Liver (tissue), 8 donors: ENCODE measurements at regions not wholly inside any gene's neighbourhood (a gene's known extent, or its start where the extent isn't known, plus 50 kb on each side); places are given as distances from the start of the nearest gene placed in this dataset.

Experiments used
- DNase-seq: peaks from one replicate; pipeline ENCODE4 v3.0.0-alpha.2; 2017; ENCODE audit warnings: low spot score
- H3K27ac ChIP-seq, 2 donors: one replicate each; pipeline ENCODE4 v1.7.0; 2013; ENCODE audit warnings: inconsistent platforms in 2 of 2, low read length in 2 of 2, control low read depth in 1 of 2, low read depth in 1 of 2, mild to moderate bottlenecking in 1 of 2
- H3K27me3 ChIP-seq, 4 donors: one replicate each; pipeline versions ENCODE4 v1.6.1 to v1.7.0; 2013; ENCODE audit warnings: low read length in 3 of 4, inconsistent platforms in 1 of 4, mild to moderate bottlenecking in 1 of 4, moderate library complexity in 1 of 4; ENCODE audit not compliant: control insufficient read depth in 4 of 4, insufficient read depth in 4 of 4
- H3K36me3 ChIP-seq, 4 donors: one replicate each; pipeline versions ENCODE4 v1.6.1 to v1.7.0; 2013; ENCODE audit warnings: low read length in 3 of 4, mild to moderate bottlenecking in 3 of 4, low read depth in 1 of 4, moderate library complexity in 1 of 4; ENCODE audit not compliant: control insufficient read depth in 4 of 4, insufficient read depth in 3 of 4
- H3K4me1 ChIP-seq, 4 donors: one replicate each; pipeline versions ENCODE4 v1.6.1 to v1.7.0; 2013; ENCODE audit warnings: low read length in 3 of 4, mild to moderate bottlenecking in 3 of 4, moderate library complexity in 1 of 4; ENCODE audit not compliant: control insufficient read depth in 4 of 4, insufficient read depth in 4 of 4
- H3K4me3 ChIP-seq, 3 donors: one replicate each; pipeline versions ENCODE4 v1.6.1 to v1.7.0; 2013; ENCODE audit warnings: low read length in 3 of 3, control low read depth in 1 of 3, low read depth in 1 of 3, mild to moderate bottlenecking in 1 of 3
- H3K9ac ChIP-seq, 2 donors: one replicate each; pipeline ENCODE4 v1.7.0; 2013; ENCODE audit warnings: low read length in 2 of 2, mild to moderate bottlenecking in 2 of 2, moderate library complexity in 2 of 2, control low read depth in 1 of 2, low read depth in 1 of 2
- H3K9me3 ChIP-seq, 4 donors: one replicate each; pipeline versions ENCODE4 v1.6.1 to v1.7.0; 2013; ENCODE audit warnings: low read length in 3 of 4; ENCODE audit not compliant: control insufficient read depth in 4 of 4
- ATF3 ChIP-seq: IDR thresholded peaks from 2 replicates; pipeline ENCODE4 v1.6.1; 2016; ENCODE audit warnings: antibody characterized with exemption
- CTCF ChIP-seq: fragments of 150-350 bp; IDR thresholded peaks from 2 replicates; pipeline ENCODE4 v1.5.1; 2017; ENCODE audit warnings: improper control_type of control experiment, low read depth, low read length; ENCODE audit not compliant: missing input control
- EGR1 ChIP-seq, 2 donors: IDR thresholded peaks; 2 replicates each; pipeline ENCODE4 v1.6.1; 2016 to 2018; ENCODE audit warnings: antibody characterized with exemption in 2 of 2, low read depth in 2 of 2
- FOXA1 ChIP-seq: IDR thresholded peaks from 2 replicates; pipeline ENCODE4 v1.6.1; 2016; ENCODE audit warnings: antibody characterized with exemption
- FOXA2 ChIP-seq: IDR thresholded peaks from 2 replicates; pipeline ENCODE4 v1.6.1; 2016; ENCODE audit warnings: antibody characterized with exemption
- GABPA ChIP-seq, 2 donors: IDR thresholded peaks in 1 of 2; conservative IDR thresholded peaks in 1 of 2; 2 replicates each; pipeline ENCODE4 v1.6.1; 2016; ENCODE audit warnings: antibody characterized with exemption in 2 of 2, mild to moderate bottlenecking in 1 of 2, moderate library complexity in 1 of 2
- HNF4A ChIP-seq, 2 donors: conservative IDR thresholded peaks; 2 replicates each; pipeline ENCODE4 v1.6.1; 2016; ENCODE audit warnings: antibody characterized with exemption in 2 of 2, mild to moderate bottlenecking in 2 of 2
- JUND ChIP-seq, 2 donors: IDR thresholded peaks; 2 replicates each; pipeline ENCODE4 v1.6.1; 2016; ENCODE audit warnings: antibody characterized with exemption in 2 of 2
- MAX ChIP-seq: IDR thresholded peaks from 2 replicates; pipeline ENCODE4 v1.6.1; 2016; ENCODE audit warnings: antibody characterized with exemption
- REST ChIP-seq: IDR thresholded peaks from 2 replicates; pipeline ENCODE4 v1.6.1; 2016; ENCODE audit warnings: antibody characterized with exemption, mild to moderate bottlenecking
- RXRA ChIP-seq, 2 donors: IDR thresholded peaks; 2 replicates each; pipeline ENCODE4 v1.6.1; 2017 to 2018; ENCODE audit warnings: antibody characterized with exemption in 2 of 2, mild to moderate bottlenecking in 1 of 2
- SP1 ChIP-seq: IDR thresholded peaks from 2 replicates; pipeline ENCODE4 v1.6.1; 2018; ENCODE audit warnings: antibody characterized with exemption, mild to moderate bottlenecking
- TAF1 ChIP-seq: conservative IDR thresholded peaks from 2 replicates; pipeline ENCODE4 v1.6.1; 2016; ENCODE audit warnings: antibody characterized with exemption, mild to moderate bottlenecking
- YY1 ChIP-seq: IDR thresholded peaks from 2 replicates; pipeline ENCODE4 v1.6.1; 2016; ENCODE audit warnings: antibody characterized with exemption, mild to moderate bottlenecking
- WGBS: extraction: QIAGEN DNeasy Blood & Tissue Kit; methylation state at CpG from one replicate; pipeline ENCODE4 v1.1.7; 2013; 5-methylcytosine and 5-hydroxymethylcytosine counted together
- donor health status: healthy.
- donor health status: healthy.
- donor health status: healthy.
- donor health status: healthy.
- donor health status: healthy.

DNA sequence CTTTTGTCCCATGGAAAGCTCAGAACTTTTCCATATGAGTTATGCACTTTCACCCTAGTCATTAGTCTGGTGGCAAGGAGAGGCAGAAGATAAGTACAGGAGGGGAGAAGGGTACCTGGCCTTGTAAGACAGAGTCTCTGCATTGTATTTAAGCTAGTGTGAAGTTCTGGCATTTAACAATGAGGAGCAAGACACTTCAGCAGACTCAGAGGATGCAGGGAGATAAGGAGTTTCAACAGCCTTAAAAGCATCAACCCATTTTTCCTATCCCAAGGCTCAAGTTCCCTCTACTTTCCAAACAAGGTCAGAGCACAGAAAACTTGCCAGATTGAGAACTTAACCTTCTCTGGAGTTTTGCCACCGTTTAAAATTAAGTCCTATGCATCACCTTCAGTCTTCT, 348.2 kb upstream of the VRK2 start:
- Histone ChIP-seq H3K9ac (no peak overlapping the region), H3K9me3 (no peaks in the 10 kb centered on the region), H3K36me3 (no peaks in the 10 kb centered on the region), H3K27ac (no peak overlapping the region), H3K4me3 (no peak overlapping the region), H3K27me3 (no peaks in the 10 kb centered on the region), H3K4me1 (no peaks in the 10 kb centered on the region)
- 49% methylated on average over 1 of the region's 1 CpG for WGBS
- no peak for TF ChIP-seq GABPA (IDR thresholded peaks at IDR 0.05 in 1 of 2, conservative IDR thresholded peaks at IDR 0.05 in 1 of 2)
- TF ChIP-seq ATF3: no peak
- TF ChIP-seq FOXA1: no peak
- no peak for DNase-seq

- Histone ChIP-seq H3K9ac (no peak overlapping the region), H3K36me3 (no peaks in the 10 kb centered on the region), H3K27me3 (no peaks in the 10 kb centered on the region), H3K9me3 (no peaks in the 10 kb centered on the region), H3K4me1 (no peaks in the 10 kb centered on the region), H3K4me3 (no peak overlapping the region), H3K27ac (no peak overlapping the region)
- WGBS: 65% methylated on average over 2 of the region's 2 CpGs
- TF ChIP-seq SP1 (no peak), JUND (IDR thresholded peaks at IDR 0.05) (no peak), REST (no peak), YY1 (no peak), CTCF (no peak), EGR1 (IDR thresholded peaks at IDR 0.05; ENCODE audit: low read depth in 2 of 2) (no peak), HNF4A (conservative IDR thresholded peaks at IDR 0.05) (no peak), FOXA2 (no peak), RXRA (IDR thresholded peaks at IDR 0.05) (no peak)
- DNase-seq: no peak
Measured at GRCh38 chr2:57698935-57699449, 347.6 kb upstream of the VRK2 start.

GRCh38 chr2:57701391-57701791, 345.2 kb upstream of the VRK2 start:
- Histone ChIP-seq H3K4me3 (no peak overlapping the region), H3K9me3 (no peaks in the 10 kb centered on the region), H3K4me1 (no peaks in the 10 kb centered on the region), H3K9ac (no peak overlapping the region), H3K36me3 (no peaks in the 10 kb centered on the region), H3K27ac (no peak overlapping the region), H3K27me3 (no peaks in the 10 kb centered on the region)
- 78% methylated on average over 5 of the region's 5 CpGs for WGBS
- DNase-seq: no peak
- TF ChIP-seq REST: no peak
- no peak for TF ChIP-seq MAX
- TF ChIP-seq SP1: no peak
- no peak for TF ChIP-seq FOXA2
- TF ChIP-seq TAF1: no peak
- TF ChIP-seq JUND (IDR thresholded peaks at IDR 0.05): no peak
- no peak for TF ChIP-seq GABPA (IDR thresholded peaks at IDR 0.05 in 1 of 2, conservative IDR thresholded peaks at IDR 0.05 in 1 of 2)
